GM19438 (cell line): ENCODE measurements at regions not wholly inside any gene's neighbourhood (a gene's known extent, or its start where the extent isn't known, plus 50 kb on each side); places are given as distances from the start of the nearest gene placed in this dataset.

Source experiments
- ATAC-seq: cut with Tn5 transposase; IDR thresholded peaks from one replicate; pipeline ENCODE4 v1.9.1; 2021; ENCODE audit warnings: low read depth; ENCODE audit not compliant: unreplicated experiment

- ATAC-seq, result no peak
Measured at GRCh38 chr7:40990841-40991240, 712.0 kb downstream of the INHBA start.

GRCh38 chr7:40987571-40987970 lies 715.3 kb downstream of the INHBA start:
- no peak for ATAC-seq

GRCh38 chr7:40986351-40986873 lies 716.5 kb downstream of the INHBA start:
- no peak for ATAC-seq

- no peak for ATAC-seq
Measured at GRCh38 chr7:40983111-40983510, 719.8 kb downstream of the INHBA start.

GRCh38 chr7:40979296-40979695 lies 723.6 kb downstream of the INHBA start:
- no peak for ATAC-seq

GRCh38 chr7:40978047-40978446 lies 724.8 kb downstream of the INHBA start:
- no peak for ATAC-seq

GRCh38 chr7:40977533-40977932 lies 725.4 kb downstream of the INHBA start:
- no peak for ATAC-seq

- ATAC-seq, result no peak
Measured at GRCh38 chr7:40972426-40972825, 730.5 kb downstream of the INHBA start.

GRCh38 chr7:40969641-40970040 lies 733.2 kb downstream of the INHBA start:
- no peak for ATAC-seq

GRCh38 chr7:40966693-40967092 lies 736.2 kb downstream of the INHBA start:
- no peak for ATAC-seq

GRCh38 chr7:40965774-40966173 lies 737.1 kb downstream of the INHBA start:
- ATAC-seq, result no peak

- no peak for ATAC-seq
Measured at GRCh38 chr7:40965016-40965415, 737.9 kb downstream of the INHBA start.

GRCh38 chr7:40964610-40965009 lies 738.3 kb downstream of the INHBA start:
- no peak for ATAC-seq

GRCh38 chr7:40959955-40960354 lies 742.9 kb downstream of the INHBA start:
- ATAC-seq, result no peak

GRCh38 chr7:40948239-40948638 lies 754.7 kb downstream of the INHBA start:
- no peak for ATAC-seq

GRCh38 chr7:40947566-40947965 lies 755.3 kb downstream of the INHBA start:
- ATAC-seq, result no peak

- no peak for ATAC-seq
Measured at GRCh38 chr7:40946549-40946948, 756.3 kb downstream of the INHBA start.

- no peak for ATAC-seq
Measured at GRCh38 chr7:40945788-40946187, 757.1 kb downstream of the INHBA start.

GRCh38 chr7:40944981-40945585 lies 757.8 kb downstream of the INHBA start:
- no peak for ATAC-seq

GRCh38 chr7:40937879-40938278 lies 765.0 kb downstream of the INHBA start:
- ATAC-seq, result no peak

- no peak for ATAC-seq
Measured at GRCh38 chr7:40935435-40935834, 767.5 kb downstream of the INHBA start.

- no peak for ATAC-seq
Measured at GRCh38 chr7:40923626-40924025, 779.3 kb downstream of the INHBA start.

GRCh38 chr7:40922316-40922670 lies 780.6 kb downstream of the INHBA start:
- no peak for ATAC-seq
